ENCODE measurements at regions not wholly inside any gene's neighbourhood (a gene's known extent, or its start where the extent isn't known, plus 50 kb on each side); places are given as distances from the start of the nearest gene placed in this dataset.

DNA sequence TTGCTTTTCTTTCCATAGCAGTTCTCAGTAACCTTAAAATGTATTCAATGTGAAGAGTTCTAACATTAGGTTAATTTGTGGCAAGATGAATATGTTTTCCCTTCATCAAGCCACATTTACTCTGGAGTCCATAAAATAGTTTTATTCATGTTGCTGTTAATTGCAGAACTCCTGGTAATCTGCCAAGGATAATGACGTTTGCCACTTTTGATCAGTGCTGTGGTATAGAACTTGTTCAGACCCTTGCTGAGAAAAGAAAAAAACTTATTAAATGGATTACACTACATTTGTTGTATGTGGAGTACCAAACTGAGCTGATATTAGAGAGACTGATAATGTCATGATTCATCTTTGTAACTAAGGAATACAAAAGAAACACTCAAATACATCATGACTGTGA is 212.4 kb upstream of the DMAC1 start:
- Histone ChIP-seq H3K4me1 (ENCODE audit: control insufficient read depth, insufficient read depth, low read length) (no peaks in the 10 kb centered on the region), H3K27me3 (ENCODE audit: control insufficient read depth, insufficient read depth, low read length) (no peaks in the 10 kb centered on the region), H3K9me3 (ENCODE audit: control insufficient read depth, insufficient read depth, low read depth, low read length) (no peaks in the 10 kb centered on the region), H3K4me3 (ENCODE audit: low read depth in 2 of 2, low read length in 2 of 2) (no peak overlapping the region), H3K27ac (ENCODE audit: low read length) (no peak overlapping the region), H3K36me3 (ENCODE audit: control insufficient read depth, insufficient read depth, low read length) (no peaks in the 10 kb centered on the region)
- intact Hi-C loops (cut with micrococcal nuclease; ENCODE audit: unreplicated experiment) (no loop called here), in situ Hi-C loops (cut with HindIII; ENCODE audit: low pct_unique_long_range_greater_than_20kb, low sequenced_read_pairs) (no loop called here)
- DNase-seq (ENCODE audit: low read depth, low spot score) (no peak), ATAC-seq (no peak)
- BruUV-seq (replicated peaks) = no TSS peak
- ChIA-PET CTCF (no interaction called here), POLR2A (no interaction called here)
- no peak for TF ChIP-seq CTCF (IDR thresholded peaks at IDR 0.05)
- no peak for TF ChIP-seq SIN3A (IDR thresholded peaks at IDR 0.05; ENCODE audit: borderline replicate concordance, insufficient read depth, low read depth, low read length)
- TF ChIP-seq REST (IDR thresholded peaks at IDR 0.05; ENCODE audit: insufficient read depth in 1 of 2, low read depth in 2 of 2, low read length in 1 of 2) = no peak
- TF ChIP-seq POLR2AphosphoS5 (IDR thresholded peaks at IDR 0.05; ENCODE audit: low read depth, low read length) = no peak
- TF ChIP-seq TCF7L2 (IDR thresholded peaks at IDR 0.05; ENCODE audit: low read depth, low read length) = no peak

DNA sequence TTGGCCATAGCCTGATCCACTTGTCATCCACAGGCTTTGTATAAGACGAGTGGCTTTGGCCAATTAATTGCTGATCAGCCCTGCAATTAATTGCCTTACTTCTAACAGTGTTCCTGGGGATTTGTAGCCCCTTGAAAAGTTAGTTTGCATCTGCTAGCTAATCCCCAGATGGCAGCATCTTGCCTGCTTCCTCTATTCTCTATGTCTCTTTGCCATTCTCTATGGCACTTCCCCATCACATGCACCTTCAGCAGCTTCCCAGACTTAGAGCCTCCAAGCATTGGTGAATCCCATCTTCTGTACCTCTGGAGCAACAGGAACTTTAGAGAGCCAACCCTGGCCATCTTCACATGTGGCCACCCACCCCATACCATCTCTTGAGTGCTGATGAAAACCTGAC is 197.0 kb upstream of the DMAC1 start:
- in situ Hi-C loops (cut with HindIII; ENCODE audit: low pct_unique_long_range_greater_than_20kb, low sequenced_read_pairs) (no loop called here), intact Hi-C loops (cut with micrococcal nuclease; ENCODE audit: unreplicated experiment) (no loop called here)
- Histone ChIP-seq H3K4me1 (ENCODE audit: control insufficient read depth, insufficient read depth, low read length) (no peaks in the 10 kb centered on the region), H3K9me3 (ENCODE audit: control insufficient read depth, insufficient read depth, low read depth, low read length) (no peaks in the 10 kb centered on the region), H3K27ac (ENCODE audit: low read length) (no peak overlapping the region), H3K36me3 (ENCODE audit: control insufficient read depth, insufficient read depth, low read length) (no peaks in the 10 kb centered on the region), H3K4me3 (ENCODE audit: low read depth in 2 of 2, low read length in 2 of 2) (no peak overlapping the region), H3K27me3 (ENCODE audit: control insufficient read depth, insufficient read depth, low read length) (no peaks in the 10 kb centered on the region)
- no peak for DNase-seq (ENCODE audit: low read depth, low spot score)
- BruUV-seq (replicated peaks) = no TSS peak
- TF ChIP-seq POLR2AphosphoS5 (IDR thresholded peaks at IDR 0.05; ENCODE audit: low read depth, low read length) (no peak), REST (IDR thresholded peaks at IDR 0.05; ENCODE audit: insufficient read depth in 1 of 2, low read depth in 2 of 2, low read length in 1 of 2) (no peak), TCF7L2 (IDR thresholded peaks at IDR 0.05; ENCODE audit: low read depth, low read length) (no peak)
- POLR2A ChIA-PET = no interaction called here
- CTCF ChIA-PET = no interaction called here
- ATAC-seq = no peak

Measured in Panc1 (cell line).